Gastrocnemius medialis (tissue), 4 donors: ENCODE measurements at regions not wholly inside any gene's neighbourhood (a gene's known extent, or its start where the extent isn't known, plus 50 kb on each side); places are given as distances from the start of the nearest gene placed in this dataset.

Source experiments
- ATAC-seq, 2 donors: fragments of 150-250 bp; one replicate each; pipeline ENCODE4 v1.9.1; 2016
- DNase-seq, 2 donors: peaks; one replicate each; pipeline ENCODE4 v3.0.0-alpha.2; 2019
- H3K27ac ChIP-seq, 4 donors: fragments of 200-600 bp; sonication (generic); 1 replicate in 1 of 4; 2 replicates in 3 of 4; pipeline ENCODE4 v1.5.1; 2016 to 2018; ENCODE audit warnings: mild to moderate bottlenecking in 2 of 4, moderate library complexity in 1 of 4
- H3K27me3 ChIP-seq, 3 donors: fragments of 200-600 bp; sonication (generic) in 2 of 3; 1 replicate in 1 of 3; 2 replicates in 2 of 3; pipeline versions ENCODE4 v1.5.1 to v1.6.0; 2016 to 2019; ENCODE audit warnings: mild to moderate bottlenecking in 1 of 3, moderate library complexity in 1 of 3
- H3K36me3 ChIP-seq, 2 donors: fragments of 200-600 bp; sonication (generic) in 1 of 2; one replicate each; pipeline ENCODE4 v1.5.1; 2017 to 2018
- H3K4me1 ChIP-seq, 2 donors: fragments of 200-600 bp; sonication (generic) in 1 of 2; one replicate each; pipeline ENCODE4 v1.5.1; 2016 to 2017; ENCODE audit warnings: mild to moderate bottlenecking in 2 of 2
- H3K4me3 ChIP-seq, 4 donors: fragments of 200-600 bp; sonication (generic) in 3 of 4; 1 replicate in 1 of 4; 2 replicates in 3 of 4; pipeline ENCODE4 v1.5.1; 2016 to 2019; ENCODE audit warnings: mild to moderate bottlenecking in 2 of 4
- H3K9me3 ChIP-seq, 3 donors: fragments of 200-600 bp; sonication (generic) in 2 of 3; 1 replicate in 1 of 3; 2 replicates in 2 of 3; pipeline ENCODE4 v1.5.1; 2016 to 2019
- POLR2A ChIP-seq, 2 donors: fragments of 450-650 bp; IDR thresholded peaks; one replicate each; pipeline ENCODE4 v1.6.1; 2017; ENCODE audit warnings: antibody characterized with exemption in 2 of 2, mild to moderate bottlenecking in 2 of 2, moderate library complexity in 2 of 2
- in situ Hi-C, 4 donors: fragments of 200-750 bp; cut with MboI; loops; one replicate each; pipeline versions ENCODE4 v1.15.0 to v1.8.0; 2017; ENCODE audit warnings: low sequenced_read_pairs in 4 of 4
- intact Hi-C: fragments of 100-400 bp; cut with DNase I; formaldehyde crosslinking; loops from one replicate; pipeline ENCODE4 v1.15.1; 2023; ENCODE audit warnings: low total_unique reads
- TF ChIP-seq, protein P1 (sequence below), 5 experiments: fragments of 450-650 bp in 3 of 5; fragments of 200-600 bp in 2 of 5; sonication (generic) in 2 of 5; IDR thresholded peaks in 4 of 5; conservative IDR thresholded peaks in 1 of 5; 1 replicate in 4 of 5; 2 replicates in 1 of 5; pipeline ENCODE4 v1.5.1; 2016 to 2019; ENCODE audit warnings: antibody characterized with exemption in 5 of 5, mild to moderate bottlenecking in 3 of 5, moderate library complexity in 3 of 5

GRCh38 chr22:49103314-49104059, 724.2 kb downstream of the BRD1 start:
- in situ Hi-C loops, result no loop called here
- Histone ChIP-seq H3K9me3 (no peaks in the 10 kb centered on the region), H3K4me1 (no peaks in the 10 kb centered on the region), H3K27me3 (peaks cover 0 to 3% (median 3%) of the 10 kb centered on the region in 3 donors), H3K36me3 (no peaks in the 10 kb centered on the region), H3K27ac (no peak overlapping the region), H3K4me3 (no peak overlapping the region)
- intact Hi-C loops, result no loop called here
- ATAC-seq (no peak), DNase-seq (no peak)
- TF ChIP-seq POLR2A (IDR thresholded peaks at IDR 0.05), result no peak
- TF ChIP-seq, protein P1, sequence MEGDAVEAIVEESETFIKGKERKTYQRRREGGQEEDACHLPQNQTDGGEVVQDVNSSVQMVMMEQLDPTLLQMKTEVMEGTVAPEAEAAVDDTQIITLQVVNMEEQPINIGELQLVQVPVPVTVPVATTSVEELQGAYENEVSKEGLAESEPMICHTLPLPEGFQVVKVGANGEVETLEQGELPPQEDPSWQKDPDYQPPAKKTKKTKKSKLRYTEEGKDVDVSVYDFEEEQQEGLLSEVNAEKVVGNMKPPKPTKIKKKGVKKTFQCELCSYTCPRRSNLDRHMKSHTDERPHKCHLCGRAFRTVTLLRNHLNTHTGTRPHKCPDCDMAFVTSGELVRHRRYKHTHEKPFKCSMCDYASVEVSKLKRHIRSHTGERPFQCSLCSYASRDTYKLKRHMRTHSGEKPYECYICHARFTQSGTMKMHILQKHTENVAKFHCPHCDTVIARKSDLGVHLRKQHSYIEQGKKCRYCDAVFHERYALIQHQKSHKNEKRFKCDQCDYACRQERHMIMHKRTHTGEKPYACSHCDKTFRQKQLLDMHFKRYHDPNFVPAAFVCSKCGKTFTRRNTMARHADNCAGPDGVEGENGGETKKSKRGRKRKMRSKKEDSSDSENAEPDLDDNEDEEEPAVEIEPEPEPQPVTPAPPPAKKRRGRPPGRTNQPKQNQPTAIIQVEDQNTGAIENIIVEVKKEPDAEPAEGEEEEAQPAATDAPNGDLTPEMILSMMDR (IDR thresholded peaks at IDR 0.05 in 4 of 5, conservative IDR thresholded peaks at IDR 0.05 in 1 of 5), result no peak

GRCh38 chr22:49102367-49102766, 725.3 kb downstream of the BRD1 start:
- in situ Hi-C loops (no loop called here), intact Hi-C loops (no loop called here)
- no peak overlapping the region for H3K27ac ChIP-seq
- no peak for ATAC-seq
- H3K36me3 ChIP-seq, result no peaks in the 10 kb centered on the region
- no peaks in the 10 kb centered on the region for H3K9me3 ChIP-seq
- H3K27me3 ChIP-seq, result peaks cover 0 to 3% (median 3%) of the 10 kb centered on the region in 3 donors
- no peak for DNase-seq
- TF ChIP-seq, protein P1 (IDR thresholded peaks at IDR 0.05 in 4 of 5, conservative IDR thresholded peaks at IDR 0.05 in 1 of 5), result no peak
- TF ChIP-seq POLR2A (IDR thresholded peaks at IDR 0.05), result no peak
- no peaks in the 10 kb centered on the region for H3K4me1 ChIP-seq
- H3K4me3 ChIP-seq, result no peak overlapping the region

GRCh38 chr22:49101873-49102272, 725.8 kb downstream of the BRD1 start:
- H3K9me3 ChIP-seq, result no peaks in the 10 kb centered on the region
- H3K27me3 ChIP-seq, result peaks cover 0 to 3% (median 3%) of the 10 kb centered on the region in 3 donors
- H3K36me3 ChIP-seq, result no peaks in the 10 kb centered on the region
- H3K27ac ChIP-seq, result no peak overlapping the region
- H3K4me1 ChIP-seq, result no peaks in the 10 kb centered on the region
- H3K4me3 ChIP-seq, result no peak overlapping the region
- no peak for TF ChIP-seq POLR2A (IDR thresholded peaks at IDR 0.05)
- TF ChIP-seq, protein P1 (IDR thresholded peaks at IDR 0.05 in 4 of 5, conservative IDR thresholded peaks at IDR 0.05 in 1 of 5), result no peak
- ATAC-seq (no peak), DNase-seq (no peak)
- intact Hi-C loops, result no loop called here
- in situ Hi-C loops, result no loop called here

DNA sequence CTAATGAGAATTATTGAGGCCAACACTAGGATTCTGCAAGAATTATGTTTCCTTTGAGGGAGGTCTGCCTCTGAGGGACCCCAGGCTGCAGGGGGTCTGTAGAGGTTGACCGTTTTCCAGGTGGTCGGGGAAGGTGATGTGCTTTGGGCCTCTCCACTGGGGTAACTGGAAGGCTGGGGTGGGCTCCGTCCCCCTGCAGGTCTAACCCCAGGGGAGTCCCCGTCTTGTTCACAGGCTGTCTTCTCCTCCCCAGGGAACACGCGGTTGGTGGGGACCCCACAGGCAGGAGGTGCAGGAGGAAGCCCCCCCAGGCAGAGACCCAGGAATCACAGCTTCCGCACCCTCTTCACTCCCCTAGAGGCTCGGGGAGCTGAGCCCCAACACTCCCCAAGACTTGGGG, 726.4 kb downstream of the BRD1 start:
- TF ChIP-seq, protein P1 (IDR thresholded peaks at IDR 0.05 in 4 of 5, conservative IDR thresholded peaks at IDR 0.05 in 1 of 5), result no peak
- TF ChIP-seq POLR2A (IDR thresholded peaks at IDR 0.05), result no peak
- Histone ChIP-seq H3K36me3 (no peaks in the 10 kb centered on the region), H3K4me1 (no peaks in the 10 kb centered on the region), H3K9me3 (no peaks in the 10 kb centered on the region), H3K27me3 (peaks cover 0 to 3% (median 3%) of the 10 kb centered on the region in 3 donors), H3K27ac (no peak overlapping the region), H3K4me3 (no peak overlapping the region)
- ATAC-seq (no peak), DNase-seq (no peak)
- in situ Hi-C loops, result no loop called here
- intact Hi-C loops, result no loop called here
